Esophagus muscularis mucosa (tissue), 4 donors: ENCODE measurements at regions not wholly inside any gene's neighbourhood (a gene's known extent, or its start where the extent isn't known, plus 50 kb on each side); places are given as distances from the start of the nearest gene placed in this dataset.

Experiments
- CTCF ChIP-seq, 3 experiments: fragments of 200-600 bp in 2 of 3; fragments of 450-650 bp in 1 of 3; sonication (generic) in 2 of 3; IDR thresholded peaks; one replicate each; pipeline ENCODE4 v1.5.1; 2017 to 2019; ENCODE audit warnings: antibody characterized with exemption in 3 of 3, mild to moderate bottlenecking in 2 of 3, moderate library complexity in 1 of 3
- EP300 ChIP-seq: sonication (generic); formaldehyde crosslinking; IDR thresholded peaks from one replicate; pipeline ENCODE4 v1.6.1; 2017; ENCODE audit warnings: antibody characterized with exemption
- POLR2A ChIP-seq: fragments of 450-650 bp; IDR thresholded peaks from one replicate; pipeline ENCODE4 v1.6.1; 2017; ENCODE audit warnings: antibody characterized with exemption, moderate library complexity, mild to moderate bottlenecking, low read depth

GRCh38 chr4:171279131-171279530 is 534.1 kb upstream of the GALNTL6 start:
- TF ChIP-seq EP300 (no peak), CTCF (IDR thresholded peaks at IDR 0.05) (no peak), POLR2A (no peak)
